CD4-positive, alpha-beta T cell (primary cell): ENCODE measurements at regions not wholly inside any gene's neighbourhood (a gene's known extent, or its start where the extent isn't known, plus 50 kb on each side); places are given as distances from the start of the nearest gene placed in this dataset.

ENCODE experiments used
- ATAC-seq: fragments of 200-7000 bp; cut with Tn5 transposase; one replicate; pipeline ENCODE4 v1.10.0; 2022; ENCODE audit warnings: mild to moderate bottlenecking; ENCODE audit not compliant: poor library complexity
- CTCF ChIA-PET: fragments of 350-600 bp; sonication (Branson Sonifier 250); formaldehyde crosslinking; loops from one replicate; lab custom pipeline; 2021; ENCODE audit warnings: antibody characterized with exemption, inconsistent platforms; lab: Charles Lee
- POLR2A ChIA-PET: fragments of 350-600 bp; sonication (Branson Sonifier 250); formaldehyde crosslinking; loops from one replicate; lab custom pipeline; 2021; ENCODE audit warnings: antibody characterized with exemption, inconsistent platforms; lab: Charles Lee
- DNase-seq, 14 experiments: peaks; one replicate each; pipeline ENCODE4 v3.0.0-alpha.2; 2013 to 2020; ENCODE audit warnings: mixed read lengths in 2 of 14
- H3K27ac ChIP-seq, 2 donors: one replicate each; pipeline versions ENCODE4 v1.5.1 to v1.7.0; 2013; ENCODE audit warnings: low read length in 2 of 2, low read depth in 1 of 2, mild to moderate bottlenecking in 1 of 2
- H3K27me3 ChIP-seq, 2 experiments: 1 replicate in 1 of 2; 2 replicates in 1 of 2; pipeline versions ENCODE4 v1.6.1 to v1.7.0; 2013; ENCODE audit warnings: low read length in 2 of 2, control low read depth in 1 of 2, mild to moderate bottlenecking in 1 of 2, moderate library complexity in 1 of 2; ENCODE audit not compliant: insufficient read depth in 2 of 2, control insufficient read depth in 1 of 2
- H3K36me3 ChIP-seq: one replicate; pipeline ENCODE4 v1.6.1; 2013; ENCODE audit warnings: low read length, control low read depth; ENCODE audit not compliant: insufficient read depth
- H3K4me1 ChIP-seq: one replicate; pipeline ENCODE4 v1.6.1; 2013; ENCODE audit warnings: low read length, control low read depth; ENCODE audit not compliant: insufficient read depth
- H3K4me3 ChIP-seq: one replicate; pipeline ENCODE4 v1.5.1; 2013; ENCODE audit warnings: mild to moderate bottlenecking, low read length, moderate library complexity
- H3K9me3 ChIP-seq, 2 experiments: 1 replicate in 1 of 2; 2 replicates in 1 of 2; pipeline versions ENCODE4 v1.6.1 to v1.7.0; 2013; ENCODE audit warnings: low read length in 2 of 2, mild to moderate bottlenecking in 2 of 2, control low read depth in 1 of 2, moderate library complexity in 1 of 2; ENCODE audit not compliant: control insufficient read depth in 1 of 2, insufficient read depth in 1 of 2
- H3K27ac Mint-ChIP-seq: one replicate; pipeline ENCODE4 v1.8.0; 2020; ENCODE audit warnings: mixed read lengths
- H3K27me3 Mint-ChIP-seq: one replicate; pipeline ENCODE4 v1.8.0; 2021; ENCODE audit warnings: mixed read lengths
- H3K36me3 Mint-ChIP-seq: one replicate; pipeline ENCODE4 v1.8.0; 2021; ENCODE audit warnings: low read depth, mixed read lengths
- H3K4me1 Mint-ChIP-seq: one replicate; pipeline ENCODE4 v1.8.0; 2021; ENCODE audit warnings: low read depth, mixed read lengths
- H3K4me3 Mint-ChIP-seq: one replicate; pipeline ENCODE4 v1.8.0; 2020; ENCODE audit warnings: mild to moderate bottlenecking, mixed read lengths
- H3K9me3 Mint-ChIP-seq: one replicate; pipeline ENCODE4 v1.8.0; 2020; ENCODE audit warnings: mixed read lengths
- CTCF ChIP-seq: fragments of 200-600 bp; IDR thresholded peaks from one replicate; pipeline ENCODE4 v1.8.0; 2022; ENCODE audit warnings: antibody characterized with exemption, mild to moderate bottlenecking
- intact Hi-C, 2 experiments: fragments of 100-400 bp; cut with DNase I in 1 of 2; cut with micrococcal nuclease in 1 of 2; formaldehyde crosslinking; loops; one replicate each; pipeline versions ENCODE4 v1.15.1 to v1.9.0; 2023 to 2025; cut with DNase I, micrococcal nuclease

- TF ChIP-seq CTCF, result no peak
- Mint-ChIP-seq H3K4me3 (no peak overlapping the region), H3K27me3 (no peaks in the 10 kb centered on the region), H3K4me1 (no peaks in the 10 kb centered on the region), H3K36me3 (no peaks in the 10 kb centered on the region), H3K27ac (no peak overlapping the region), H3K9me3 (no peaks in the 10 kb centered on the region)
- intact Hi-C loops, result no loop called here
- Histone ChIP-seq H3K4me3 (no peak overlapping the region), H3K9me3 (no peaks in the 10 kb centered on the region), H3K27ac (no peak overlapping the region), H3K4me1 (no peaks in the 10 kb centered on the region), H3K27me3 (peaks cover 0 to 5% of the 10 kb centered on the region in 2 experiments), H3K36me3 (no peaks in the 10 kb centered on the region)
- ATAC-seq, result no peak
- CTCF ChIA-PET, result no interaction called here
- no peak for DNase-seq
- POLR2A ChIA-PET, result no interaction called here
Measured at GRCh38 chr20:57768519-57768918, 58.7 kb upstream of the PMEPA1 start.

- H3K36me3 Mint-ChIP-seq, result no peaks in the 10 kb centered on the region
- H3K9me3 ChIP-seq, result no peaks in the 10 kb centered on the region
- no peaks in the 10 kb centered on the region for H3K9me3 Mint-ChIP-seq
- ChIA-PET CTCF (no interaction called here), POLR2A (no interaction called here)
- H3K27ac ChIP-seq, result no peak overlapping the region
- H3K27me3 Mint-ChIP-seq, result peaks cover 6% of the 10 kb centered on the region
- H3K4me1 ChIP-seq, result no peaks in the 10 kb centered on the region
- no peak for TF ChIP-seq CTCF
- DNase-seq, result no peak
- intact Hi-C loops, result no loop called here
- H3K4me3 ChIP-seq, result no peak overlapping the region
- H3K27ac Mint-ChIP-seq, result no peak overlapping the region
- no peak overlapping the region for H3K4me3 Mint-ChIP-seq
- H3K4me1 Mint-ChIP-seq, result no peaks in the 10 kb centered on the region
- no peaks in the 10 kb centered on the region for H3K36me3 ChIP-seq
- peaks cover 0 to 2% of the 10 kb centered on the region in 2 experiments for H3K27me3 ChIP-seq
- ATAC-seq, result no peak
Measured at GRCh38 chr20:57767441-57767840, 57.6 kb upstream of the PMEPA1 start.

GRCh38 chr20:57763235-57763595 lies 53.4 kb upstream of the PMEPA1 start:
- no peaks in the 10 kb centered on the region for H3K9me3 Mint-ChIP-seq
- Histone ChIP-seq H3K9me3 (no peaks in the 10 kb centered on the region), H3K4me1 (no peaks in the 10 kb centered on the region), H3K4me3 (no peak overlapping the region), H3K27me3 (peaks cover 0 to 3% of the 10 kb centered on the region in 2 experiments), H3K27ac (no peak overlapping the region), H3K36me3 (no peaks in the 10 kb centered on the region)
- POLR2A ChIA-PET, result no interaction called here
- CTCF ChIA-PET, result no interaction called here
- TF ChIP-seq CTCF, result no peak
- H3K4me3 Mint-ChIP-seq, result no peak overlapping the region
- no peak for DNase-seq
- H3K27ac Mint-ChIP-seq, result no peak overlapping the region
- no peaks in the 10 kb centered on the region for H3K36me3 Mint-ChIP-seq
- no peak for ATAC-seq
- H3K4me1 Mint-ChIP-seq, result no peaks in the 10 kb centered on the region
- H3K27me3 Mint-ChIP-seq, result peaks cover 26% of the 10 kb centered on the region
- intact Hi-C loops, result no loop called here
